SK-N-MC (cell line): ENCODE measurements at regions not wholly inside any gene's neighbourhood (a gene's known extent, or its start where the extent isn't known, plus 50 kb on each side); places are given as distances from the start of the nearest gene placed in this dataset.

ENCODE experiments used
- FOXP2 ChIP-seq: optimal IDR thresholded peaks from 2 replicates; pipeline ENCODE3; 2011; ENCODE audit warnings: mild to moderate bottlenecking, moderate library complexity; ENCODE audit not compliant: insufficient read depth; ENCODE audit errors: extremely low read length, control extremely low read depth
- POLR2AphosphoS5 ChIP-seq: IDR thresholded peaks from 2 replicates; pipeline ENCODE4 v1.6.1; 2012; ENCODE audit warnings: mild to moderate bottlenecking, low read depth, low read length, borderline replicate concordance

- TF ChIP-seq POLR2AphosphoS5 (no peak), FOXP2 (no peak)
These were observed 307.4 kb upstream of the NR2F2 start for GRCh38 chr15:96023081-96023480.
